ENCODE measurements at regions not wholly inside any gene's neighbourhood (a gene's known extent, or its start where the extent isn't known, plus 50 kb on each side); places are given as distances from the start of the nearest gene placed in this dataset.

DNA sequence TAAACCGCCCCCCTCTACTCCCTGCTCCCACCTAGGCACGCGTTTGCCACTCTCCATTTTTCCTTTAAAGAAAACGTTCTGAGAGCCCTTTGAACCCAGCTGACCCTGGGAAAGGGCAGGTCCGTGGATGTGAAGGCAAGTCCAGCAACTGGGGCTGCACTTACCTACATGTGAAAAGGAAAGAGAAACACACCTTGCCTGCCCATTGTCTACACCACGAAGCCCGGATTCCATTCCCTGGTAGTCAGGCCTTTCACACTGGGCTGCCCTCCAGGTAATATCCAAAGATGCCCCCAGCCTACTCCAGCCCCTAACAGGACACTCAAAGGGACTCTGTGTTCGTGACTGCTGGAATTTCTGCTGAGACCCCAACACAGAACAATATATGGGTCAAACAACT is 94.4 kb downstream of the CD83 start:
- no peak for TF ChIP-seq EZH2phosphoT487 (conservative IDR thresholded peaks at IDR 0.05; ENCODE audit: low read length)
- TF ChIP-seq, protein P1, sequence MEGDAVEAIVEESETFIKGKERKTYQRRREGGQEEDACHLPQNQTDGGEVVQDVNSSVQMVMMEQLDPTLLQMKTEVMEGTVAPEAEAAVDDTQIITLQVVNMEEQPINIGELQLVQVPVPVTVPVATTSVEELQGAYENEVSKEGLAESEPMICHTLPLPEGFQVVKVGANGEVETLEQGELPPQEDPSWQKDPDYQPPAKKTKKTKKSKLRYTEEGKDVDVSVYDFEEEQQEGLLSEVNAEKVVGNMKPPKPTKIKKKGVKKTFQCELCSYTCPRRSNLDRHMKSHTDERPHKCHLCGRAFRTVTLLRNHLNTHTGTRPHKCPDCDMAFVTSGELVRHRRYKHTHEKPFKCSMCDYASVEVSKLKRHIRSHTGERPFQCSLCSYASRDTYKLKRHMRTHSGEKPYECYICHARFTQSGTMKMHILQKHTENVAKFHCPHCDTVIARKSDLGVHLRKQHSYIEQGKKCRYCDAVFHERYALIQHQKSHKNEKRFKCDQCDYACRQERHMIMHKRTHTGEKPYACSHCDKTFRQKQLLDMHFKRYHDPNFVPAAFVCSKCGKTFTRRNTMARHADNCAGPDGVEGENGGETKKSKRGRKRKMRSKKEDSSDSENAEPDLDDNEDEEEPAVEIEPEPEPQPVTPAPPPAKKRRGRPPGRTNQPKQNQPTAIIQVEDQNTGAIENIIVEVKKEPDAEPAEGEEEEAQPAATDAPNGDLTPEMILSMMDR (IDR thresholded peaks at IDR 0.05; ENCODE audit: insufficient read depth, low read length, poor library complexity, severe bottlenecking): no peak
- H3K27ac ChIP-seq (ENCODE audit: low read depth, low read length): no peak overlapping the region

DNA sequence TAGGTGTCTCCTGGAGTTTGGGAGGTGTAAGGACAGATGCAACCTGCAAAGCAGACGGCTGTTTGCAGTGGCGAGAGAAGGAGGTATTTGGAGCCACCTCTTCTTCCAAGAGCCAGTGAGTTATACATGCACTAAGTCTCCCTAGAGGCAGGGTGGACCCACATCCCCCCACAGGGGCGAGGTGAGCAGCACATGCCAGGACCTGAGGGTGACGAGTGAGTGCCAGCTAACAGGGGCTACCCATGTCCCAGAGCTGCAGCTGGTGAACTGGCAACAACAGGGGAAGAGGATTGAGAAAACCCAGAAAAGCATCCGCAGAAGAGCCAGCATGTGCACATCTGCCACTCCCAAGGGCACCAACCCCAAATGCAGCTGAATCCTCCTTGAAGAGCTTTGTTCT is 95.1 kb downstream of the CD83 start:
- Histone ChIP-seq H3K9ac (ENCODE audit: low read length) (no peak overlapping the region), H3K27me3 (ENCODE audit: low read length) (no peaks in the 10 kb centered on the region), H3K9me2 (replicated peaks; ENCODE audit: insufficient read depth, low read length) (no peaks in the 10 kb centered on the region), H3K27ac (ENCODE audit: low read depth, low read length) (no peak overlapping the region), H3K79me2 (ENCODE audit: insufficient read depth, low read length) (no peaks in the 10 kb centered on the region), H3K9me3 (ENCODE audit: insufficient read depth, low read length) (no peaks in the 10 kb centered on the region), H3K4me3 (ENCODE audit: insufficient read depth, low read length, poor library complexity, severe bottlenecking) (no peak overlapping the region), H3K36me3 (ENCODE audit: low read length) (no peaks in the 10 kb centered on the region), H3F3A (ENCODE audit: insufficient read depth) (no peaks in the 10 kb centered on the region), H3K4me2 (ENCODE audit: low read depth, low read length, poor library complexity, severe bottlenecking) (no peak overlapping the region), H4K20me1 (ENCODE audit: low read depth, low read length) (no peaks in the 10 kb centered on the region), H2AFZ (ENCODE audit: low read depth, low read length, severe bottlenecking) (no peak overlapping the region)
- TF ChIP-seq EZH2phosphoT487 (conservative IDR thresholded peaks at IDR 0.05; ENCODE audit: low read length): no peak
- TF ChIP-seq, protein P1 (IDR thresholded peaks at IDR 0.05; ENCODE audit: insufficient read depth, low read length, poor library complexity, severe bottlenecking): no peak

More for the DNA sequence above, 94.4 kb downstream of the CD83 start:
- no peak overlapping the region for H3K4me2 ChIP-seq (ENCODE audit: low read depth, low read length, poor library complexity, severe bottlenecking)
- no peak overlapping the region for H2AFZ ChIP-seq (ENCODE audit: low read depth, low read length, severe bottlenecking)
- H3K4me3 ChIP-seq (ENCODE audit: insufficient read depth, low read length, poor library complexity, severe bottlenecking): no peak overlapping the region
- no peaks in the 10 kb centered on the region for H3K9me2 ChIP-seq (replicated peaks; ENCODE audit: insufficient read depth, low read length)
- no peaks in the 10 kb centered on the region for H3K36me3 ChIP-seq (ENCODE audit: low read length)
- no peaks in the 10 kb centered on the region for H3K9me3 ChIP-seq (ENCODE audit: insufficient read depth, low read length)
- H4K20me1 ChIP-seq (ENCODE audit: low read depth, low read length): no peaks in the 10 kb centered on the region
- no peaks in the 10 kb centered on the region for H3K79me2 ChIP-seq (ENCODE audit: insufficient read depth, low read length)
- no peaks in the 10 kb centered on the region for H3F3A ChIP-seq (ENCODE audit: insufficient read depth)
- H3K9ac ChIP-seq (ENCODE audit: low read length): no peak overlapping the region
- no peaks in the 10 kb centered on the region for H3K27me3 ChIP-seq (ENCODE audit: low read length)

GRCh38 chr6:14216946-14217684 is 99.5 kb downstream of the CD83 start:
- Histone ChIP-seq H2AFZ (ENCODE audit: low read depth, low read length, severe bottlenecking) (no peak overlapping the region), H3K4me3 (ENCODE audit: insufficient read depth, low read length, poor library complexity, severe bottlenecking) (no peak overlapping the region), H3K36me3 (ENCODE audit: low read length) (no peaks in the 10 kb centered on the region), H4K20me1 (ENCODE audit: low read depth, low read length) (no peaks in the 10 kb centered on the region), H3K9me2 (replicated peaks; ENCODE audit: insufficient read depth, low read length) (no peaks in the 10 kb centered on the region), H3K27ac (ENCODE audit: low read depth, low read length) (no peak overlapping the region), H3F3A (ENCODE audit: insufficient read depth) (no peaks in the 10 kb centered on the region), H3K27me3 (ENCODE audit: low read length) (no peaks in the 10 kb centered on the region), H3K79me2 (ENCODE audit: insufficient read depth, low read length) (no peaks in the 10 kb centered on the region), H3K4me2 (ENCODE audit: low read depth, low read length, poor library complexity, severe bottlenecking) (no peak overlapping the region), H3K9ac (ENCODE audit: low read length) (no peak overlapping the region), H3K9me3 (ENCODE audit: insufficient read depth, low read length) (no peaks in the 10 kb centered on the region)
- TF ChIP-seq, protein P1 (IDR thresholded peaks at IDR 0.05; ENCODE audit: insufficient read depth, low read length, poor library complexity, severe bottlenecking): no peak
- TF ChIP-seq EZH2phosphoT487 (conservative IDR thresholded peaks at IDR 0.05; ENCODE audit: low read length): no peak
